Skeletal muscle satellite cell (primary cell): ENCODE measurements at regions not wholly inside any gene's neighbourhood (a gene's known extent, or its start where the extent isn't known, plus 50 kb on each side); places are given as distances from the start of the nearest gene placed in this dataset.

Source experiments
- H3K27me3 ChIP-seq: 2 replicates; pipeline ENCODE4 v1.7.0; 2013; ENCODE audit warnings: low read length; ENCODE audit not compliant: control insufficient read depth, insufficient read depth
- H3K36me3 ChIP-seq: 2 replicates; pipeline ENCODE4 v1.7.0; 2013; ENCODE audit warnings: mild to moderate bottlenecking, control low read depth, low read length; ENCODE audit not compliant: insufficient read depth
- H3K4me1 ChIP-seq: 2 replicates; pipeline ENCODE4 v1.7.0; 2013; ENCODE audit warnings: low read length; ENCODE audit not compliant: control insufficient read depth, insufficient read depth
- H3K4me2 ChIP-seq: 2 replicates; pipeline ENCODE4 v1.7.0; 2013; ENCODE audit warnings: mild to moderate bottlenecking, low read length
- H3K4me3 ChIP-seq: 2 replicates; pipeline ENCODE4 v1.7.0; 2013; ENCODE audit warnings: low read length
- H3K9ac ChIP-seq: 2 replicates; pipeline ENCODE4 v1.7.0; 2013; ENCODE audit warnings: mild to moderate bottlenecking, low read depth, low read length, moderate library complexity
- H3K9me3 ChIP-seq: replicated peaks from 2 replicates; pipeline ENCODE4 v1.7.0; 2013; ENCODE audit warnings: mild to moderate bottlenecking, control low read depth, low read length

GRCh38 chr13:94968757-94969086 is 256.4 kb upstream of the SOX21 start:
- Histone ChIP-seq H3K4me1 (no peaks in the 10 kb centered on the region), H3K4me2 (peak overlapping the region; percentile 91), H3K27me3 (peaks cover 79% of the 10 kb centered on the region), H3K36me3 (no peaks in the 10 kb centered on the region), H3K9ac (peak overlapping the region; percentile 25), H3K9me3 (no peaks in the 10 kb centered on the region), H3K4me3 (peak overlapping the region; percentile 70)

- H3K36me3 ChIP-seq = no peaks in the 10 kb centered on the region
- peak overlapping the region; percentile 25 for H3K9ac ChIP-seq
- peak overlapping the region; percentile 91 for H3K4me2 ChIP-seq
- peaks cover 82% of the 10 kb centered on the region for H3K27me3 ChIP-seq
- H3K4me1 ChIP-seq = no peaks in the 10 kb centered on the region
- H3K9me3 ChIP-seq = no peaks in the 10 kb centered on the region
- peak overlapping the region; percentile 70 for H3K4me3 ChIP-seq
Measured at GRCh38 chr13:94968040-94968756, 255.9 kb upstream of the SOX21 start.

GRCh38 chr13:94967183-94968039 is 255.1 kb upstream of the SOX21 start:
- Histone ChIP-seq H3K9ac (peak overlapping the region; percentile 25), H3K4me2 (peak overlapping the region; percentile 91), H3K36me3 (no peaks in the 10 kb centered on the region), H3K27me3 (peaks cover 84% of the 10 kb centered on the region), H3K9me3 (no peaks in the 10 kb centered on the region), H3K4me1 (no peaks in the 10 kb centered on the region), H3K4me3 (peak overlapping the region; percentile 70)

- Histone ChIP-seq H3K4me1 (no peaks in the 10 kb centered on the region), H3K36me3 (no peaks in the 10 kb centered on the region), H3K9ac (no peak overlapping the region), H3K27me3 (peaks cover 86% of the 10 kb centered on the region), H3K4me3 (no peak overlapping the region), H3K9me3 (no peaks in the 10 kb centered on the region), H3K4me2 (no peak overlapping the region)
Measured at GRCh38 chr13:94966422-94966955, 254.1 kb upstream of the SOX21 start.

GRCh38 chr13:94959626-94960025 is 247.3 kb upstream of the SOX21 start:
- H3K4me1 ChIP-seq = no peaks in the 10 kb centered on the region
- H3K9me3 ChIP-seq = no peaks in the 10 kb centered on the region
- H3K4me3 ChIP-seq = no peak overlapping the region
- H3K27me3 ChIP-seq = peaks cover 42% of the 10 kb centered on the region
- H3K4me2 ChIP-seq = no peak overlapping the region
- H3K9ac ChIP-seq = no peak overlapping the region
- H3K36me3 ChIP-seq = no peaks in the 10 kb centered on the region

GRCh38 chr13:94956417-94957110 is 244.2 kb upstream of the SOX21 start:
- H3K9me3 ChIP-seq = no peaks in the 10 kb centered on the region
- no peak overlapping the region for H3K4me2 ChIP-seq
- H3K9ac ChIP-seq = no peak overlapping the region
- no peaks in the 10 kb centered on the region for H3K4me1 ChIP-seq
- H3K27me3 ChIP-seq = peaks cover 22% of the 10 kb centered on the region
- H3K36me3 ChIP-seq = no peaks in the 10 kb centered on the region
- H3K4me3 ChIP-seq = no peak overlapping the region

GRCh38 chr13:94952787-94953186 is 240.4 kb upstream of the SOX21 start:
- H3K9me3 ChIP-seq = no peaks in the 10 kb centered on the region
- peaks cover 12% of the 10 kb centered on the region for H3K27me3 ChIP-seq
- H3K36me3 ChIP-seq = no peaks in the 10 kb centered on the region
- no peak overlapping the region for H3K4me3 ChIP-seq
- no peak overlapping the region for H3K9ac ChIP-seq
- H3K4me2 ChIP-seq = no peak overlapping the region
- H3K4me1 ChIP-seq = no peaks in the 10 kb centered on the region

GRCh38 chr13:94950303-94950702 is 238.0 kb upstream of the SOX21 start:
- no peak overlapping the region for H3K9ac ChIP-seq
- H3K36me3 ChIP-seq = no peaks in the 10 kb centered on the region
- H3K4me2 ChIP-seq = no peak overlapping the region
- H3K9me3 ChIP-seq = no peaks in the 10 kb centered on the region
- no peaks in the 10 kb centered on the region for H3K27me3 ChIP-seq
- no peak overlapping the region for H3K4me3 ChIP-seq
- H3K4me1 ChIP-seq = no peaks in the 10 kb centered on the region

GRCh38 chr13:94947965-94948371 is 235.6 kb upstream of the SOX21 start:
- Histone ChIP-seq H3K9me3 (no peaks in the 10 kb centered on the region), H3K4me3 (no peak overlapping the region), H3K4me1 (no peaks in the 10 kb centered on the region), H3K4me2 (no peak overlapping the region), H3K9ac (no peak overlapping the region), H3K36me3 (no peaks in the 10 kb centered on the region), H3K27me3 (no peaks in the 10 kb centered on the region)

- H3K36me3 ChIP-seq = no peaks in the 10 kb centered on the region
- H3K4me1 ChIP-seq = no peaks in the 10 kb centered on the region
- H3K4me3 ChIP-seq = no peak overlapping the region
- no peak overlapping the region for H3K4me2 ChIP-seq
- H3K9ac ChIP-seq = no peak overlapping the region
- no peaks in the 10 kb centered on the region for H3K27me3 ChIP-seq
- no peaks in the 10 kb centered on the region for H3K9me3 ChIP-seq
Measured at GRCh38 chr13:94947392-94947791, 235.0 kb upstream of the SOX21 start.

- H3K36me3 ChIP-seq = no peaks in the 10 kb centered on the region
- H3K4me2 ChIP-seq = no peak overlapping the region
- H3K27me3 ChIP-seq = no peaks in the 10 kb centered on the region
- no peak overlapping the region for H3K4me3 ChIP-seq
- H3K4me1 ChIP-seq = no peaks in the 10 kb centered on the region
- no peaks in the 10 kb centered on the region for H3K9me3 ChIP-seq
- no peak overlapping the region for H3K9ac ChIP-seq
Measured at GRCh38 chr13:94946039-94946438, 233.7 kb upstream of the SOX21 start.
